Prostate gland (tissue), 2 donors: ENCODE measurements at regions not wholly inside any gene's neighbourhood (a gene's known extent, or its start where the extent isn't known, plus 50 kb on each side); places are given as distances from the start of the nearest gene placed in this dataset.

ENCODE experiments used
- DNase-seq: peaks from one replicate; pipeline ENCODE4 v3.0.0-alpha.2; 2019; ENCODE audit warnings: low spot score
- H3K27ac ChIP-seq, 2 donors: fragments of 200-600 bp; sonication (generic); 2 replicates each; pipeline ENCODE4 v1.5.1; 2017 to 2019
- H3K27me3 ChIP-seq: fragments of 200-600 bp; sonication (generic); replicated peaks from 2 replicates; pipeline ENCODE4 v1.5.1; 2019; ENCODE audit not compliant: insufficient read depth
- H3K36me3 ChIP-seq, 2 donors: fragments of 200-600 bp; sonication (generic); 1 replicate in 1 of 2; 2 replicates in 1 of 2; pipeline versions ENCODE4 v1.5.1 to v1.8.1; 2017 to 2019
- H3K4me1 ChIP-seq: fragments of 200-600 bp; sonication (generic); replicated peaks from 2 replicates; pipeline ENCODE4 v1.5.1; 2019
- H3K4me3 ChIP-seq, 2 donors: fragments of 200-600 bp; sonication (generic); 2 replicates each; pipeline ENCODE4 v1.5.1; 2017 to 2019
- H3K9me3 ChIP-seq: fragments of 200-600 bp; sonication (generic); 2 replicates; pipeline ENCODE4 v1.5.1; 2017
- POLR2A ChIP-seq: fragments of 450-650 bp; IDR thresholded peaks from one replicate; pipeline ENCODE4 v1.6.1; 2016; ENCODE audit warnings: antibody characterized with exemption, mild to moderate bottlenecking
- POLR2AphosphoS5 ChIP-seq: sonication (generic); formaldehyde crosslinking; IDR thresholded peaks from one replicate; pipeline ENCODE4 v1.6.1; 2017; ENCODE audit warnings: antibody characterized with exemption
- WGBS: methylation state at CpG from one replicate; pipeline ENCODE4 v1.1.5; 2018; 5-methylcytosine and 5-hydroxymethylcytosine counted together
- intact Hi-C: fragments of 100-400 bp; cut with DNase I; formaldehyde crosslinking; loops from one replicate; pipeline ENCODE4 v1.14.2; 2022
- TF ChIP-seq, protein P1 (sequence below), 4 experiments: fragments of 200-600 bp in 2 of 4; fragments of 450-650 bp in 2 of 4; sonication (generic) in 2 of 4; IDR thresholded peaks; 1 replicate in 3 of 4; 2 replicates in 1 of 4; pipeline ENCODE4 v1.5.1; 2016 to 2019; ENCODE audit warnings: antibody characterized with exemption in 4 of 4, mild to moderate bottlenecking in 2 of 4, moderate library complexity in 2 of 4

DNA sequence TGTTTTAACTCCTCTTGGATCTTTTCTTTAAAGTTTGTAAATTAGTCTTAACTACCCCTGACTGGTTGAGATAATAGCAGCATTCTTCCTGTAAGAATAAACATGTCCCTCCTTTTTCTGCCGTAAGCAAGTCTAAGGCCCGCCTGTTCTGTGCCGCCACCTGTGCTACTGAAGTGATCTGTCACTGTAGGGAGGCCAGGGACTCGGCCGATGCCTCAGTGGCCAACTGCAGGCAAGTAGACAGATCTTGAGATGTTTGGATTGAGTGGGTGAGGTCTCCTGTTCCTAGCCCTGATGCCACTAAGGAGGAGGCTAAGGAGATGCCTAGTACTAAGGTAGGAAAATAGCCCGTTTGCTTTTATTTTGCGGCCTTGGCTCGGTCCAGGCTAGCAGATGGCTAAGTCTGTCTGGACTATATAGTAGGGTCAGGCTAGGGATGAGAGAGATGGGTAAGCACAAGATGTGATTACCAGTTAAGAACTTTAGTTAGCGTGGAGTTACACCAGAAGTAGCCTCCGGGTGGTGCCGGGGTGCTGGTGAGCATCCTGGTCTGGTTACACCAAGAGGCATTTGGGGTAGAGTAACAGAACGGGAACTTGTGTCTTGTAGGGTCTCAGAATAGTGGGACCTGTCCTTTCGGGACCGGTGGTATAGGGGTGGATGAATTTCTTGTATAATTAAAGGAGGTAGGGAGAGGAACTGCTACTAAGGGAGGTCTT is 584.2 kb downstream of the SUCLG1 start:
- WGBS = 93% methylated on average over 14 of the region's 14 CpGs
- no peaks in the 10 kb centered on the region for H3K9me3 ChIP-seq
- intact Hi-C loops = no loop called here
- H3K27me3 ChIP-seq = no peaks in the 10 kb centered on the region
- TF ChIP-seq POLR2A = no peak
- TF ChIP-seq, protein P1, sequence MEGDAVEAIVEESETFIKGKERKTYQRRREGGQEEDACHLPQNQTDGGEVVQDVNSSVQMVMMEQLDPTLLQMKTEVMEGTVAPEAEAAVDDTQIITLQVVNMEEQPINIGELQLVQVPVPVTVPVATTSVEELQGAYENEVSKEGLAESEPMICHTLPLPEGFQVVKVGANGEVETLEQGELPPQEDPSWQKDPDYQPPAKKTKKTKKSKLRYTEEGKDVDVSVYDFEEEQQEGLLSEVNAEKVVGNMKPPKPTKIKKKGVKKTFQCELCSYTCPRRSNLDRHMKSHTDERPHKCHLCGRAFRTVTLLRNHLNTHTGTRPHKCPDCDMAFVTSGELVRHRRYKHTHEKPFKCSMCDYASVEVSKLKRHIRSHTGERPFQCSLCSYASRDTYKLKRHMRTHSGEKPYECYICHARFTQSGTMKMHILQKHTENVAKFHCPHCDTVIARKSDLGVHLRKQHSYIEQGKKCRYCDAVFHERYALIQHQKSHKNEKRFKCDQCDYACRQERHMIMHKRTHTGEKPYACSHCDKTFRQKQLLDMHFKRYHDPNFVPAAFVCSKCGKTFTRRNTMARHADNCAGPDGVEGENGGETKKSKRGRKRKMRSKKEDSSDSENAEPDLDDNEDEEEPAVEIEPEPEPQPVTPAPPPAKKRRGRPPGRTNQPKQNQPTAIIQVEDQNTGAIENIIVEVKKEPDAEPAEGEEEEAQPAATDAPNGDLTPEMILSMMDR (IDR thresholded peaks at IDR 0.05) = no peak
- no peak for TF ChIP-seq POLR2AphosphoS5
- H3K4me3 ChIP-seq = no peak overlapping the region
- no peak for DNase-seq
- H3K4me1 ChIP-seq = no peaks in the 10 kb centered on the region
- H3K27ac ChIP-seq = no peak overlapping the region
- H3K36me3 ChIP-seq = no peaks in the 10 kb centered on the region

DNA sequence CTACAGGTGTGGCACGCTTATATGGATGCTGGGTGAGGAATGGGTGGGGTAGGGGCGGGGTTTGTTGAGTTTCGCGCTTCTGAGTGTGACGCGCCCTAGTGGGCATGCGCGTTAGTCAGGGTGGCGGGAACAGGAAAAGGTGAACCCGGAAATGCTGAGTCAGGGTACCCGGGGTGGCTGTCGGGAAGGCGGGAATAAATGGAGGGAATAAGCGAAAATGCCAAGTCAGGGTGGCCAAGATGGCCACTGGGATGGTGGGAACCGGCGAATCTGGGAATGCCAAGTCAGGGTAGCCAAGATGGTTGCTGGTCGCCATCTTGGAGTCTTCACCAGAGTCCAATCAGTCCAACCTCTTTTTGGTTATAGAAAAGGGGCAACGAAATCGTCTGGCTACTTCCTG is 585.0 kb downstream of the SUCLG1 start:
- no peaks in the 10 kb centered on the region for H3K9me3 ChIP-seq
- no peak for TF ChIP-seq POLR2A
- no peak for TF ChIP-seq POLR2AphosphoS5
- TF ChIP-seq, protein P1 (IDR thresholded peaks at IDR 0.05) = no peak
- DNase-seq = no peak
- H3K27ac ChIP-seq = no peak overlapping the region
- no peak overlapping the region for H3K4me3 ChIP-seq
- H3K36me3 ChIP-seq = no peaks in the 10 kb centered on the region
- no peaks in the 10 kb centered on the region for H3K27me3 ChIP-seq
- intact Hi-C loops = no loop called here
- no peaks in the 10 kb centered on the region for H3K4me1 ChIP-seq
- WGBS = 95% methylated on average over 19 of the region's 19 CpGs

DNA sequence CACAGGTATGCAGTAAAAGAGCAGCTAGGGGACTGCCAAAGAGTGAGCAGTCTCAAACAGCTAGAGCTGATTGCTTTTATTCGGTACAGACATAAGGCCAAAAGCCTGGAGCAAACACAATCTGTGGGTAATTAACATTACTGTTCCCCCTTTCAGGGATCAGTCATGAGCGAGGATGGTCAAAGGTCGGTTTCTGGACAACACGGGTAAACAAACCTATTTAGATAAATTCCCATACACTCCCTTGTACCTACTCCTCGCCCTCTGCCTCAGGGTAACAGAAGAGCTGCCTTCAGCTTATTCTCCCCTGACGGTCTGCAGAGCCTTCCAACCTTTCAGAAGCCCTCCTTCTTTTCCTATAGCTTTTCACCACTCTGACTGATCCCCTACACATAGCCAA is 586.0 kb downstream of the SUCLG1 start:
- no peak for TF ChIP-seq POLR2A
- TF ChIP-seq POLR2AphosphoS5 = no peak
- TF ChIP-seq, protein P1 (IDR thresholded peaks at IDR 0.05) = no peak
- no peaks in the 10 kb centered on the region for H3K36me3 ChIP-seq
- 94% methylated on average over 6 of the region's 6 CpGs for WGBS
- H3K27ac ChIP-seq = no peak overlapping the region
- H3K27me3 ChIP-seq = no peaks in the 10 kb centered on the region
- DNase-seq = no peak
- no peaks in the 10 kb centered on the region for H3K4me1 ChIP-seq
- intact Hi-C loops = no loop called here
- H3K9me3 ChIP-seq = no peaks in the 10 kb centered on the region
- no peak overlapping the region for H3K4me3 ChIP-seq

GRCh38 chr2:83866211-83866610 is 592.9 kb downstream of the SUCLG1 start:
- TF ChIP-seq, protein P1 (IDR thresholded peaks at IDR 0.05) = no peak
- no peak for TF ChIP-seq POLR2A
- TF ChIP-seq POLR2AphosphoS5 = no peak
- Histone ChIP-seq H3K4me1 (no peaks in the 10 kb centered on the region), H3K4me3 (no peak overlapping the region), H3K27ac (no peak overlapping the region), H3K36me3 (no peaks in the 10 kb centered on the region), H3K9me3 (no peaks in the 10 kb centered on the region), H3K27me3 (no peaks in the 10 kb centered on the region)
- WGBS = 92% methylated on average over 3 of the region's 3 CpGs
- no peak for DNase-seq
- intact Hi-C loops = no loop called here

GRCh38 chr2:83862600-83862999 is 596.5 kb downstream of the SUCLG1 start:
- Histone ChIP-seq H3K4me1 (no peaks in the 10 kb centered on the region), H3K36me3 (no peaks in the 10 kb centered on the region), H3K4me3 (no peak overlapping the region), H3K27me3 (no peaks in the 10 kb centered on the region), H3K27ac (no peak overlapping the region), H3K9me3 (no peaks in the 10 kb centered on the region)
- TF ChIP-seq POLR2AphosphoS5 (no peak), POLR2A (no peak)
- TF ChIP-seq, protein P1 (IDR thresholded peaks at IDR 0.05) = no peak
- DNase-seq = no peak
- intact Hi-C loops = no loop called here
- WGBS = 95% methylated on average over 2 of the region's 2 CpGs
